Esophagus squamous epithelium (tissue), 5 donors: ENCODE measurements at regions not wholly inside any gene's neighbourhood (a gene's known extent, or its start where the extent isn't known, plus 50 kb on each side); places are given as distances from the start of the nearest gene placed in this dataset.
"Not testable (repeated sequence)": the region's sequence is repeated elsewhere in the genome, so short reads cannot be mapped to it uniquely, and the experiment has no call there.

Source experiments
- DNase-seq: peaks from one replicate; lab custom pipeline; 2025; lab: John Stamatoyannopoulos, UW
- H3K27ac ChIP-seq, 4 donors: fragments of 200-600 bp; sonication (generic); one replicate each; pipeline ENCODE4 v1.5.1; 2016 to 2019; ENCODE audit warnings: mild to moderate bottlenecking in 1 of 4
- H3K27me3 ChIP-seq, 4 donors: fragments of 200-600 bp; sonication (generic); 1 replicate in 3 of 4; 2 replicates in 1 of 4; pipeline versions ENCODE4 v1.5.1 to v1.6.0; 2017 to 2021; ENCODE audit warnings: antibody characterized with exemption in 1 of 4
- H3K36me3 ChIP-seq, 3 donors: fragments of 200-600 bp; sonication (generic); one replicate each; pipeline ENCODE4 v1.5.1; 2016 to 2019
- H3K4me1 ChIP-seq, 3 donors: fragments of 200-600 bp; sonication (generic); one replicate each; pipeline ENCODE4 v1.5.1; 2017 to 2019
- H3K4me3 ChIP-seq, 4 donors: fragments of 200-600 bp; sonication (generic); 1 replicate in 3 of 4; 2 replicates in 1 of 4; pipeline ENCODE4 v1.5.1; 2016 to 2019; ENCODE audit warnings: mild to moderate bottlenecking in 2 of 4, moderate library complexity in 1 of 4
- H3K9me3 ChIP-seq, 3 donors: fragments of 200-600 bp; sonication (generic); one replicate each; pipeline ENCODE4 v1.5.1; 2016 to 2019
- POLR2A ChIP-seq, 4 donors: fragments of 450-650 bp; IDR thresholded peaks; one replicate each; pipeline ENCODE4 v1.6.1; 2017; ENCODE audit warnings: antibody characterized with exemption in 4 of 4, mild to moderate bottlenecking in 4 of 4, moderate library complexity in 3 of 4
- WGBS, 2 donors: methylation state at CpG; one replicate each; pipeline ENCODE4 v1.1.5; 2018; 5-methylcytosine and 5-hydroxymethylcytosine counted together
- intact Hi-C: fragments of 100-400 bp; cut with DNase I; formaldehyde crosslinking; loops from one replicate; pipeline ENCODE4 v1.15.0; 2022
- TF ChIP-seq, protein P1 (sequence below), 6 experiments: fragments of 450-650 bp in 4 of 6; fragments of 200-600 bp in 2 of 6; sonication (generic) in 2 of 6; IDR thresholded peaks; one replicate each; pipeline ENCODE4 v1.5.1; 2016 to 2019; ENCODE audit warnings: antibody characterized with exemption in 6 of 6, mild to moderate bottlenecking in 4 of 6, moderate library complexity in 4 of 6
- donor health status: DM: yes; HTN: yes; CAD: no.

DNA sequence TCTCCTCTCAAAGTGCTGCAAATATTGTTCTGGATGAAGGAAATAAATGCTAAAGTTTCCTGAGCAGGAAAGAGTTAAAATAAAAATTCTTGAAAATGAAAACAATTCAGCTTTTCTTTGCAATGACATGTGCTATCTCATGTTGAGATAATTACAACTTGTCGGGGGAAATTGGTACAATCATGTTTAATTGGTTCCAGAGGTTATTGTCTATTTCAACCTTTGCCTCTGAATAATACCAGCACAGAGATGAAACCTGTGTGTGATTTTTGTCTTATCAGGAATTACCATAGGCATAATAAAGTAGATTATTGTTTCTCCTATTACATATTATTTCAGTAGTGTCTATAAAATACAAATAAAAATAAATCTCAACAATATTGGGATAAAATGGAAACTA is 305.0 kb downstream of the XPNPEP1 start:
- intact Hi-C loops, result no loop called here
- whole genome bisulfite sequencing, 2 donors, result 0% methylated on average over 1 of the region's 1 CpG
- DNase-seq, result no peak
- Histone ChIP-seq H3K4me1 (no peaks in the 10 kb centered on the region), H3K9me3 (no peaks in the 10 kb centered on the region), H3K27ac (no peak overlapping the region), H3K27me3 (no peaks in the 10 kb centered on the region), H3K4me3 (no peak overlapping the region), H3K36me3 (no peaks in the 10 kb centered on the region)
- no peak for TF ChIP-seq POLR2A (IDR thresholded peaks at IDR 0.05)
- TF ChIP-seq, protein P1, sequence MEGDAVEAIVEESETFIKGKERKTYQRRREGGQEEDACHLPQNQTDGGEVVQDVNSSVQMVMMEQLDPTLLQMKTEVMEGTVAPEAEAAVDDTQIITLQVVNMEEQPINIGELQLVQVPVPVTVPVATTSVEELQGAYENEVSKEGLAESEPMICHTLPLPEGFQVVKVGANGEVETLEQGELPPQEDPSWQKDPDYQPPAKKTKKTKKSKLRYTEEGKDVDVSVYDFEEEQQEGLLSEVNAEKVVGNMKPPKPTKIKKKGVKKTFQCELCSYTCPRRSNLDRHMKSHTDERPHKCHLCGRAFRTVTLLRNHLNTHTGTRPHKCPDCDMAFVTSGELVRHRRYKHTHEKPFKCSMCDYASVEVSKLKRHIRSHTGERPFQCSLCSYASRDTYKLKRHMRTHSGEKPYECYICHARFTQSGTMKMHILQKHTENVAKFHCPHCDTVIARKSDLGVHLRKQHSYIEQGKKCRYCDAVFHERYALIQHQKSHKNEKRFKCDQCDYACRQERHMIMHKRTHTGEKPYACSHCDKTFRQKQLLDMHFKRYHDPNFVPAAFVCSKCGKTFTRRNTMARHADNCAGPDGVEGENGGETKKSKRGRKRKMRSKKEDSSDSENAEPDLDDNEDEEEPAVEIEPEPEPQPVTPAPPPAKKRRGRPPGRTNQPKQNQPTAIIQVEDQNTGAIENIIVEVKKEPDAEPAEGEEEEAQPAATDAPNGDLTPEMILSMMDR (IDR thresholded peaks at IDR 0.05), result no peak

DNA sequence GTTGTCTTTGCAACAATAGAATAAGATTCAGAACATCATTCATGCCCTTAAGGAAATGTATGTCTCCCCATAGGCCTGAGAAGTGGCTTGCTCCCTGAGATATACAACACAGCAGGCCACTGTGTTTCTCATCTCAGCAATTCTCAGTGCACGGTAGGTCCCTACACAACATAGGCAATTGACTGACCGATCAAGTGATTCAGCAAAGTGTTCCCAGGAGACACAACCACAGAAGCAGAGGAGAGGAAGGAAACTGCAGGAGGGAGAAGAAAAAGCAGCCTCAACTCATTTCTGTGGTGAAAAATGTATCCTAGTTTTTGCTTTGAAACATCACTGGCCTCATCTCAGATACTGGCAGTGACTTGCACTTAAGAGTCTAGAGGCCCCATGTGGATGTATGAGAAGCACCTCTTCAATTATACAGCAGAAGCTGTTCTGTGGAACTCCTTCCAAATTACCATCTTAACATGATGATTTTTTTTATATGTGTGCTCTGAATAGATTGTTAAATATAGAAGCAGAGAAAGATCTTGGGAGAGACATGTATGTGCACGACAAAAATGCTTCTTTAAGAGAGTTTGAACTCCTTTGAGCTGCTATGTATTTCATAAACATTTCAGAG is 306.8 kb downstream of the XPNPEP1 start:
- Histone ChIP-seq H3K4me3 (no peak overlapping the region), H3K9me3 (no peaks in the 10 kb centered on the region), H3K36me3 (no peaks in the 10 kb centered on the region), H3K27me3 (no peaks in the 10 kb centered on the region), H3K4me1 (no peaks in the 10 kb centered on the region), H3K27ac (no peak overlapping the region)
- WGBS, 2 donors, result 50 to 63% methylated on average over 3 of the region's 3 CpGs
- no peak for TF ChIP-seq POLR2A (IDR thresholded peaks at IDR 0.05)
- TF ChIP-seq, protein P1 (IDR thresholded peaks at IDR 0.05), result no peak
- DNase-seq, result no peak
- intact Hi-C loops, result no loop called here

DNA sequence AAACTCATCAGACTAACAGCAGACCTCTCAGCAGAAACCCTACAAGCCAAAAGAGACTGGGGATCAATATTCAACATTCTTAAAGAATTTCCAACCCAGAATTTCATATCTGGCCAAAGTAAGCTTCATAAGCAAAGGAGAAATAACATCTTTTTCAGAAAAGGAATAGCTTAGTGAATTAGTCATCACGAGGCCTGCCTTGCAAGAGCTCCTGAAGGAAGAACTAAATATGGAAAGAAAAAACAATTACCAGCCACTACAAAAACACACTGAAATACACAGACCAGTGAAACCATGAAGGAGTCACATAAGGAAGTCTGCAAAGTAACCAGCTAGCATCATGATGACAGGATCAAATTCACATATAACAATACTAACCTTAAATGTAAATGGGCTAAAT is 328.0 kb downstream of the XPNPEP1 start:
- H3K27me3 ChIP-seq, H3K9me3 ChIP-seq, intact Hi-C loops, DNase-seq, H3K4me3 ChIP-seq, H3K4me1 ChIP-seq, H3K27ac ChIP-seq, H3K36me3 ChIP-seq: not testable (repeated sequence)
- 33 to 35% methylated on average over 1 of the region's 1 CpG for WGBS, 2 donors

DNA sequence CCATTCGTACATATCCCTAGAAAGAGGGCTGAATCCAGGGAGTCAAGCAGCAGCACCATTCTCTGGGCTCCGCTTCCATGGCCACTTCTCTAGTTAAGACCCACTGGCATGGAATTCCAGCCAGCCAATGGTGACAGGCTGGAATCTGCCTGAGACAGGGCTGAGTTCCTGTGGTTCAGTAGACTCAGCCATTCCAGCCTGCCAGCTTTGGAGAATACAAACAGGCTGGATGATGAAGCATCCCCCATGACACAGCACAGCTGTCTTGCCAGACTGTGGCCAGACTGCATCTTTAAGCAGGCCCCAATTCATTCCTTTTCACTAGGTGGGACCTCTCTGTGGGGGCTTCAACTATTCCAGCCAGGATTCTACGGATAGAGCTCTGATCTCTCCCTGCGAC is 329.6 kb downstream of the XPNPEP1 start:
- H3K27ac ChIP-seq, result no peak overlapping the region
- H3K9me3 ChIP-seq, result peaks cover 0 to 4% (median 0%) of the 10 kb centered on the region in 3 donors
- H3K4me3 ChIP-seq, result no peak overlapping the region
- no peak for DNase-seq
- H3K27me3 ChIP-seq, result no peaks in the 10 kb centered on the region
- intact Hi-C loops, result no loop called here
- H3K4me1 ChIP-seq, result no peaks in the 10 kb centered on the region
- TF ChIP-seq, protein P1 (IDR thresholded peaks at IDR 0.05), result no peak
- no peak for TF ChIP-seq POLR2A (IDR thresholded peaks at IDR 0.05)
- 63 to 85% methylated on average over 4 of the region's 4 CpGs for WGBS, 2 donors
- no peaks in the 10 kb centered on the region for H3K36me3 ChIP-seq

DNA sequence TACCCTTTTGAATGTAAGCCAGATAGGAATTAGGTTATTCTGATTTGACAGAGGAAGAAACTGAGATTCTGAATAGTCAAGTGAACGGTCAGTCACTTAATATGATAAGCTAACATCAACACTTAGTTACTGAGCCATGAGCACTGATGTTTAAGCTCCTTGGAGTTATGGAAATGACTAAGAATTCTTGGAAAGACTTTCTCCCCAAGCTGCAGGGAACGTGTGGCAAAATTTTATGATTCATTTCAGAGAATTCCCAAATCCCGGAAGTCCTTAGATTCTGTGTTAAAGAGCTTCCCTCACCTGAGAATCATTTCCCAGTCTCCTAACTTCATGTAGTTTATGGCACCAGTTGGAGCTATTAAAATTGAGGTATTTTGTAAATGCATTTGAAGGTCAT is 330.9 kb downstream of the XPNPEP1 start:
- Histone ChIP-seq H3K36me3 (no peaks in the 10 kb centered on the region), H3K27me3 (no peaks in the 10 kb centered on the region), H3K9me3 (peaks cover 0 to 4% (median 0%) of the 10 kb centered on the region in 3 donors), H3K4me1 (no peaks in the 10 kb centered on the region), H3K4me3 (no peak overlapping the region), H3K27ac (no peak overlapping the region)
- no peak for DNase-seq
- no peak for TF ChIP-seq POLR2A (IDR thresholded peaks at IDR 0.05)
- TF ChIP-seq, protein P1 (IDR thresholded peaks at IDR 0.05), result no peak
- intact Hi-C loops, result no loop called here
- 69 to 70% methylated on average over 3 of the region's 3 CpGs for WGBS, 2 donors

DNA sequence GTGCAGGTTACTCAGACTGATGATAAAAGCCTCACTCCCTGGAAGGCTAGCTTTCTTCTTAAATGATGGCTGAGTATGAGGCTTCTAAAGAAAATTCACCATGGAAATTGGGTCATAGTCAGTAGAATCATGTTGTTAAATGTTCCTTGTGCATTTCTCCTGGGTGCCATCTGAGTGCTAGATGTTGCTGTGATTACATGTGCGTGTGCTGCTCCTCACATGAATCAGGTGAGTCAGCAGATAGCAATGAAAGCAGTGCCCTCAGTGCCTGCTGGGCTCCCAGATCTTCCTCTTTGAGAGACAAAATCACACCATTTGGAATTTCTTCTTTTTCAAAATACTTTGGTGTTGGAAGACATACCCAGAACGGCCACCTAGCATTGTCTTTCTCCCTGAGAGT is 331.7 kb downstream of the XPNPEP1 start:
- Histone ChIP-seq H3K4me3 (no peak overlapping the region), H3K4me1 (no peaks in the 10 kb centered on the region), H3K9me3 (no peaks in the 10 kb centered on the region), H3K27ac (no peak overlapping the region), H3K27me3 (no peaks in the 10 kb centered on the region), H3K36me3 (no peaks in the 10 kb centered on the region)
- no peak for DNase-seq
- intact Hi-C loops, result no loop called here
- 41 to 65% methylated on average over 2 of the region's 2 CpGs for WGBS, 2 donors
- TF ChIP-seq POLR2A (IDR thresholded peaks at IDR 0.05), result no peak
- TF ChIP-seq, protein P1 (IDR thresholded peaks at IDR 0.05), result no peak
